ENCODE measurements at regions not wholly inside any gene's neighbourhood (a gene's known extent, or its start where the extent isn't known, plus 50 kb on each side); places are given as distances from the start of the nearest gene placed in this dataset.

DNA sequence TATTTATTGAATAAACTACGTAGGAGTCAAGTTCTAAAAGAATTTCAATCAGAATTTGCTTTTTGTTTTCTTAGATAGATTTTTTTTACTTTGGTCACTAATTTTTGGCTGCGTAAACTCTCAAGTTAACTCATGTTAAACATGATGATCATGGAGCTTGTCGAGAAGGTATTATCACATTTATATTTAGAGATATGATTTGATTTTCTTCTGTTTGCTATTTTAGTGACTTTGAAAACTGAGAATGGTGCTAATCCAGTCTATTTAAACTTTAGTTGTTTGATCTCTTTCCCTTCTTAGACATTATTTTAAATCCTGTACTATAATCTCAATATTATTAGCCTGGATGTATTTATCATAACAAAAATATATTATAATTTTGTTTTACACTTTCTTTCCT, 179.4 kb upstream of the SEMA3C start:
- CTCF ChIA-PET: no interaction called here
- Mint-ChIP-seq H3K4me3 (no peak overlapping the region), H3K27ac (no peak overlapping the region), H3K9me3 (peaks cover 9% of the 10 kb centered on the region; the same call in 1 of the 2 replicates), H3K36me3 (no peaks in the 10 kb centered on the region), H3K4me1 (no peaks in the 10 kb centered on the region), H3K27me3 (ENCODE audit: low read depth) (no peaks in the 10 kb centered on the region)
- TF ChIP-seq TEAD1 (CRISPR knock-in tag; IDR thresholded peaks at IDR 0.05): no peak
- TF ChIP-seq ZNF671 (CRISPR knock-in tag; IDR thresholded peaks at IDR 0.05): no peak
- no peak for TF ChIP-seq NR2C2 (CRISPR knock-in tag; IDR thresholded peaks at IDR 0.05)
- TF ChIP-seq ZNF121 (CRISPR knock-in tag; IDR thresholded peaks at IDR 0.05): no peak
- TF ChIP-seq, protein P1, sequence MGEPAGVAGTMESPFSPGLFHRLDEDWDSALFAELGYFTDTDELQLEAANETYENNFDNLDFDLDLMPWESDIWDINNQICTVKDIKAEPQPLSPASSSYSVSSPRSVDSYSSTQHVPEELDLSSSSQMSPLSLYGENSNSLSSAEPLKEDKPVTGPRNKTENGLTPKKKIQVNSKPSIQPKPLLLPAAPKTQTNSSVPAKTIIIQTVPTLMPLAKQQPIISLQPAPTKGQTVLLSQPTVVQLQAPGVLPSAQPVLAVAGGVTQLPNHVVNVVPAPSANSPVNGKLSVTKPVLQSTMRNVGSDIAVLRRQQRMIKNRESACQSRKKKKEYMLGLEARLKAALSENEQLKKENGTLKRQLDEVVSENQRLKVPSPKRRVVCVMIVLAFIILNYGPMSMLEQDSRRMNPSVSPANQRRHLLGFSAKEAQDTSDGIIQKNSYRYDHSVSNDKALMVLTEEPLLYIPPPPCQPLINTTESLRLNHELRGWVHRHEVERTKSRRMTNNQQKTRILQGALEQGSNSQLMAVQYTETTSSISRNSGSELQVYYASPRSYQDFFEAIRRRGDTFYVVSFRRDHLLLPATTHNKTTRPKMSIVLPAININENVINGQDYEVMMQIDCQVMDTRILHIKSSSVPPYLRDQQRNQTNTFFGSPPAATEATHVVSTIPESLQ (CRISPR knock-in tag; IDR thresholded peaks at IDR 0.05): no peak
- TF ChIP-seq, protein P2, sequence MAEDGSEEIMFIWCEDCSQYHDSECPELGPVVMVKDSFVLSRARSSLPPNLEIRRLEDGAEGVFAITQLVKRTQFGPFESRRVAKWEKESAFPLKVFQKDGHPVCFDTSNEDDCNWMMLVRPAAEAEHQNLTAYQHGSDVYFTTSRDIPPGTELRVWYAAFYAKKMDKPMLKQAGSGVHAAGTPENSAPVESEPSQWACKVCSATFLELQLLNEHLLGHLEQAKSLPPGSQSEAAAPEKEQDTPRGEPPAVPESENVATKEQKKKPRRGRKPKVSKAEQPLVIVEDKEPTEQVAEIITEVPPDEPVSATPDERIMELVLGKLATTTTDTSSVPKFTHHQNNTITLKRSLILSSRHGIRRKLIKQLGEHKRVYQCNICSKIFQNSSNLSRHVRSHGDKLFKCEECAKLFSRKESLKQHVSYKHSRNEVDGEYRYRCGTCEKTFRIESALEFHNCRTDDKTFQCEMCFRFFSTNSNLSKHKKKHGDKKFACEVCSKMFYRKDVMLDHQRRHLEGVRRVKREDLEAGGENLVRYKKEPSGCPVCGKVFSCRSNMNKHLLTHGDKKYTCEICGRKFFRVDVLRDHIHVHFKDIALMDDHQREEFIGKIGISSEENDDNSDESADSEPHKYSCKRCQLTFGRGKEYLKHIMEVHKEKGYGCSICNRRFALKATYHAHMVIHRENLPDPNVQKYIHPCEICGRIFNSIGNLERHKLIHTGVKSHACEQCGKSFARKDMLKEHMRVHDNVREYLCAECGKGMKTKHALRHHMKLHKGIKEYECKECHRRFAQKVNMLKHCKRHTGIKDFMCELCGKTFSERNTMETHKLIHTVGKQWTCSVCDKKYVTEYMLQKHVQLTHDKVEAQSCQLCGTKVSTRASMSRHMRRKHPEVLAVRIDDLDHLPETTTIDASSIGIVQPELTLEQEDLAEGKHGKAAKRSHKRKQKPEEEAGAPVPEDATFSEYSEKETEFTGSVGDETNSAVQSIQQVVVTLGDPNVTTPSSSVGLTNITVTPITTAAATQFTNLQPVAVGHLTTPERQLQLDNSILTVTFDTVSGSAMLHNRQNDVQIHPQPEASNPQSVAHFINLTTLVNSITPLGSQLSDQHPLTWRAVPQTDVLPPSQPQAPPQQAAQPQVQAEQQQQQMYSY (CRISPR knock-in tag; IDR thresholded peaks at IDR 0.05): no peak
- TF ChIP-seq, protein P3, sequence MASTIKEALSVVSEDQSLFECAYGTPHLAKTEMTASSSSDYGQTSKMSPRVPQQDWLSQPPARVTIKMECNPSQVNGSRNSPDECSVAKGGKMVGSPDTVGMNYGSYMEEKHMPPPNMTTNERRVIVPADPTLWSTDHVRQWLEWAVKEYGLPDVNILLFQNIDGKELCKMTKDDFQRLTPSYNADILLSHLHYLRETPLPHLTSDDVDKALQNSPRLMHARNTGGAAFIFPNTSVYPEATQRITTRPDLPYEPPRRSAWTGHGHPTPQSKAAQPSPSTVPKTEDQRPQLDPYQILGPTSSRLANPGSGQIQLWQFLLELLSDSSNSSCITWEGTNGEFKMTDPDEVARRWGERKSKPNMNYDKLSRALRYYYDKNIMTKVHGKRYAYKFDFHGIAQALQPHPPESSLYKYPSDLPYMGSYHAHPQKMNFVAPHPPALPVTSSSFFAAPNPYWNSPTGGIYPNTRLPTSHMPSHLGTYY (CRISPR knock-in tag; IDR thresholded peaks at IDR 0.05): no peak
- TF ChIP-seq, protein P4, sequence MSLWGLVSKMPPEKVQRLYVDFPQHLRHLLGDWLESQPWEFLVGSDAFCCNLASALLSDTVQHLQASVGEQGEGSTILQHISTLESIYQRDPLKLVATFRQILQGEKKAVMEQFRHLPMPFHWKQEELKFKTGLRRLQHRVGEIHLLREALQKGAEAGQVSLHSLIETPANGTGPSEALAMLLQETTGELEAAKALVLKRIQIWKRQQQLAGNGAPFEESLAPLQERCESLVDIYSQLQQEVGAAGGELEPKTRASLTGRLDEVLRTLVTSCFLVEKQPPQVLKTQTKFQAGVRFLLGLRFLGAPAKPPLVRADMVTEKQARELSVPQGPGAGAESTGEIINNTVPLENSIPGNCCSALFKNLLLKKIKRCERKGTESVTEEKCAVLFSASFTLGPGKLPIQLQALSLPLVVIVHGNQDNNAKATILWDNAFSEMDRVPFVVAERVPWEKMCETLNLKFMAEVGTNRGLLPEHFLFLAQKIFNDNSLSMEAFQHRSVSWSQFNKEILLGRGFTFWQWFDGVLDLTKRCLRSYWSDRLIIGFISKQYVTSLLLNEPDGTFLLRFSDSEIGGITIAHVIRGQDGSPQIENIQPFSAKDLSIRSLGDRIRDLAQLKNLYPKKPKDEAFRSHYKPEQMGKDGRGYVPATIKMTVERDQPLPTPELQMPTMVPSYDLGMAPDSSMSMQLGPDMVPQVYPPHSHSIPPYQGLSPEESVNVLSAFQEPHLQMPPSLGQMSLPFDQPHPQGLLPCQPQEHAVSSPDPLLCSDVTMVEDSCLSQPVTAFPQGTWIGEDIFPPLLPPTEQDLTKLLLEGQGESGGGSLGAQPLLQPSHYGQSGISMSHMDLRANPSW (CRISPR knock-in tag; conservative IDR thresholded peaks at IDR 0.05; ENCODE audit: low read depth): no peak
- no peak for ATAC-seq
- POLR2A ChIA-PET: no interaction called here
- no peak for DNase-seq (ENCODE audit: low spot score)

DNA sequence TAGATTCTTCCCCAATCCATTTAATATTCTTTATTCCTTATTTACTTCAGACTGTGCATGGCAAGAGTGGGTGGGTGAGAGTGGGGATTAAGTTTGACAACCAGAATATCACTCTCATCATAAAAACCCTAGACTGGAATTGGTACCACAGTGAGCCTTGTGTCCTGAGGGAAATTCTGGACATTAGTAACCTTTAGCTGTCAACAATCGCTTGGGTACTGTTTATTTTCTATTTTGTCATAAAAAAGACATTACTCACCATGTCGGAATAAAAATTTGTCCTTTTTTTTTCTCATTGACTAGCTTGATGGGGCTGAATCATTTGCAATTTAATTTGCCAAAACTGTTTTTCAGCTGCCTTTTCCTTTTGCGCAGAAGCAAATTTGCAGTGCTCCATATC, 176.1 kb upstream of the SEMA3C start:
- peaks cover 13% of the 10 kb centered on the region for H3K9me3 Mint-ChIP-seq
- H3K27ac Mint-ChIP-seq: no peak overlapping the region
- ATAC-seq: no peak
- H3K4me3 Mint-ChIP-seq: no peak overlapping the region
- ChIA-PET POLR2A (no interaction called here), CTCF (no interaction called here)
- no peaks in the 10 kb centered on the region for H3K36me3 Mint-ChIP-seq
- DNase-seq (ENCODE audit: low spot score): no peak
- no peaks in the 10 kb centered on the region for H3K27me3 Mint-ChIP-seq (ENCODE audit: low read depth)
- TF ChIP-seq ESRRA (CRISPR knock-in tag; IDR thresholded peaks at IDR 0.05; ENCODE audit: borderline replicate concordance): no peak
- no peak for TF ChIP-seq CBFB (CRISPR knock-in tag; IDR thresholded peaks at IDR 0.05; ENCODE audit: low read depth)
- TF ChIP-seq SP1 (CRISPR knock-in tag; conservative IDR thresholded peaks at IDR 0.05): no peak
- no peak for TF ChIP-seq ZNF263 (CRISPR knock-in tag; IDR thresholded peaks at IDR 0.05; ENCODE audit: low read depth)
- TF ChIP-seq, protein P5, sequence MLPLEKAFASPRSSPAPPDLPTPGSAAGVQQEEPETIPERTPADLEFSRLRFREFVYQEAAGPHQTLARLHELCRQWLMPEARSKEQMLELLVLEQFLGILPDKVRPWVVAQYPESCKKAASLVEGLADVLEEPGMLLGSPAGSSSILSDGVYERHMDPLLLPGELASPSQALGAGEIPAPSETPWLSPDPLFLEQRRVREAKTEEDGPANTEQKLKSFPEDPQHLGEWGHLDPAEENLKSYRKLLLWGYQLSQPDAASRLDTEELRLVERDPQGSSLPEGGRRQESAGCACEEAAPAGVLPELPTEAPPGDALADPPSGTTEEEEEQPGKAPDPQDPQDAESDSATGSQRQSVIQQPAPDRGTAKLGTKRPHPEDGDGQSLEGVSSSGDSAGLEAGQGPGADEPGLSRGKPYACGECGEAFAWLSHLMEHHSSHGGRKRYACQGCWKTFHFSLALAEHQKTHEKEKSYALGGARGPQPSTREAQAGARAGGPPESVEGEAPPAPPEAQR (CRISPR knock-in tag; IDR thresholded peaks at IDR 0.05): no peak
- H3K4me1 Mint-ChIP-seq: no peaks in the 10 kb centered on the region
